Effector CD8-positive, alpha-beta T cell (primary cell): ENCODE measurements at regions not wholly inside any gene's neighbourhood (a gene's known extent, or its start where the extent isn't known, plus 50 kb on each side); places are given as distances from the start of the nearest gene placed in this dataset.

ENCODE experiments used
- DNase-seq: peaks from one replicate; lab custom pipeline; 2025; lab: John Stamatoyannopoulos, UW

- DNase-seq: no peak
These were observed 215.2 kb downstream of the RPS24 start for GRCh38 chr10:78248651-78249464.

GRCh38 chr10:78249690-78250089 is 216.0 kb downstream of the RPS24 start:
- DNase-seq: no peak

- DNase-seq: no peak
These were observed 216.8 kb downstream of the RPS24 start for GRCh38 chr10:78250313-78251015.

- DNase-seq: no peak
These were observed 217.3 kb downstream of the RPS24 start for GRCh38 chr10:78251016-78251385.

GRCh38 chr10:78252286-78252685 is 218.6 kb downstream of the RPS24 start:
- no peak for DNase-seq

- DNase-seq: no peak
These were observed 219.6 kb downstream of the RPS24 start for GRCh38 chr10:78253063-78253853.

GRCh38 chr10:78254013-78254412 is 220.3 kb downstream of the RPS24 start:
- DNase-seq: no peak

GRCh38 chr10:78255214-78255613 is 221.6 kb downstream of the RPS24 start:
- DNase-seq: no peak

- DNase-seq: no peak
These were observed 222.4 kb downstream of the RPS24 start for GRCh38 chr10:78255796-78256638.

GRCh38 chr10:78258323-78259030 is 224.8 kb downstream of the RPS24 start:
- DNase-seq: no peak

- DNase-seq: no peak
These were observed 225.7 kb downstream of the RPS24 start for GRCh38 chr10:78259391-78259790.

- DNase-seq: no peak
These were observed 226.5 kb downstream of the RPS24 start for GRCh38 chr10:78260141-78260540.

GRCh38 chr10:78260680-78261079 is 227.0 kb downstream of the RPS24 start:
- no peak for DNase-seq

GRCh38 chr10:78261291-78261690 is 227.6 kb downstream of the RPS24 start:
- DNase-seq: no peak

GRCh38 chr10:78262860-78263259 is 229.2 kb downstream of the RPS24 start:
- DNase-seq: no peak

GRCh38 chr10:78263521-78263988 is 229.9 kb downstream of the RPS24 start:
- no peak for DNase-seq

- DNase-seq: no peak
These were observed 230.7 kb downstream of the RPS24 start for GRCh38 chr10:78264361-78264760.

GRCh38 chr10:78266741-78267469 is 233.2 kb downstream of the RPS24 start:
- DNase-seq: no peak

GRCh38 chr10:78267598-78267997 is 233.9 kb downstream of the RPS24 start:
- DNase-seq: no peak

- DNase-seq: no peak
These were observed 235.4 kb downstream of the RPS24 start for GRCh38 chr10:78269060-78269459.
